IMR-90 (cell line): ENCODE measurements at regions not wholly inside any gene's neighbourhood (a gene's known extent, or its start where the extent isn't known, plus 50 kb on each side); places are given as distances from the start of the nearest gene placed in this dataset.

ENCODE experiments used
- ATAC-seq: fragments of 200-7000 bp; cut with Tn5 transposase; 2 replicates; pipeline ENCODE4 v1.9.1; 2020; ENCODE audit warnings: low read depth, mild to moderate bottlenecking, moderate library complexity
- BruUV-seq: library from RNA; stranded (reverse); fragments of 400-500 nt; replicated peaks from 2 replicates; lab custom pipeline; 2021; lab: Mats Ljungman, UMichigan
- CTCF ChIA-PET: fragments of 300-600 bp; formaldehyde crosslinking; extraction: SDS; loops from one replicate; lab custom pipeline; 2021; ENCODE audit warnings: antibody characterized with exemption; lab: Yijun Ruan, JAX
- POLR2A ChIA-PET: fragments of 300-600 bp; sonication (Branson Sonifier 250); formaldehyde crosslinking; loops from one replicate; lab custom pipeline; 2022; ENCODE audit warnings: antibody characterized with exemption; ENCODE audit not compliant: unreplicated experiment; lab: Charles Lee
- DNase-seq: peaks from one replicate; pipeline ENCODE4 v3.0.0; 2013
- H2AFZ ChIP-seq: replicated peaks from 2 replicates; pipeline ENCODE3; 2013; ENCODE audit warnings: low read length, mild to moderate bottlenecking; ENCODE audit not compliant: poor library complexity
- H2AK5ac ChIP-seq: 2 replicates; pipeline ENCODE4 v1.6.1; 2013; ENCODE audit warnings: low read depth, low read length, inconsistent platforms
- H2AK9ac ChIP-seq: replicated peaks from 2 replicates; pipeline ENCODE3; 2013; ENCODE audit warnings: mild to moderate bottlenecking, low read depth, low read length, moderate library complexity; ENCODE audit not compliant: poor library complexity
- H2BK120ac ChIP-seq: 2 replicates; pipeline ENCODE4 v1.6.1; 2013; ENCODE audit warnings: low read depth, low read length, inconsistent platforms
- H2BK15ac ChIP-seq: 3 replicates; pipeline ENCODE4 v1.6.1; 2013; ENCODE audit warnings: low read depth, low read length, inconsistent platforms
- H2BK20ac ChIP-seq: 2 replicates; pipeline ENCODE4 v1.6.1; 2013; ENCODE audit warnings: low read depth, mild to moderate bottlenecking, inconsistent platforms, low read length, moderate library complexity
- H2BK5ac ChIP-seq: 2 replicates; pipeline ENCODE4 v1.6.1; 2013; ENCODE audit warnings: mild to moderate bottlenecking, low read depth, low read length, inconsistent platforms; ENCODE audit not compliant: poor library complexity, severe bottlenecking
- H3K14ac ChIP-seq: replicated peaks from 2 replicates; pipeline ENCODE4 v1.6.1; 2013; ENCODE audit warnings: low read depth, low read length, inconsistent platforms
- H3K18ac ChIP-seq: 2 replicates; pipeline ENCODE4 v1.6.1; 2013; ENCODE audit warnings: low read depth, low read length, control low read depth
- H3K23ac ChIP-seq: 2 replicates; pipeline ENCODE4 v1.6.1; 2013; ENCODE audit warnings: low read depth, low read length, inconsistent platforms
- H3K27ac ChIP-seq: 2 replicates; pipeline ENCODE4 v1.5.1; 2013; ENCODE audit warnings: mild to moderate bottlenecking, control low read depth, low read length; ENCODE audit not compliant: insufficient read depth
- H3K27me3 ChIP-seq: 2 replicates; pipeline ENCODE4 v1.6.1; 2013; ENCODE audit warnings: low read length; ENCODE audit not compliant: control insufficient read depth, insufficient read depth
- H3K36me3 ChIP-seq: 2 replicates; pipeline ENCODE4 v1.6.1; 2013; ENCODE audit warnings: low read length, mixed read lengths; ENCODE audit not compliant: control insufficient read depth, insufficient read depth
- H3K4ac ChIP-seq: 2 replicates; pipeline ENCODE4 v1.6.1; 2013; ENCODE audit warnings: low read depth, low read length, inconsistent platforms
- H3K4me1 ChIP-seq: 2 replicates; pipeline ENCODE4 v1.6.1; 2013; ENCODE audit warnings: low read length, mixed read lengths; ENCODE audit not compliant: control insufficient read depth, insufficient read depth
- H3K4me2 ChIP-seq: 2 replicates; pipeline ENCODE4 v1.6.1; 2013; ENCODE audit warnings: low read depth, mild to moderate bottlenecking, control low read depth, low read length, moderate library complexity
- H3K4me3 ChIP-seq: 2 replicates; pipeline ENCODE4 v1.5.1; 2013; ENCODE audit warnings: low read depth, mild to moderate bottlenecking, control low read depth, low read length, moderate library complexity; ENCODE audit not compliant: insufficient read depth
- H3K56ac ChIP-seq: 2 replicates; pipeline ENCODE4 v1.6.1; 2013; ENCODE audit warnings: low read length, inconsistent platforms; ENCODE audit not compliant: insufficient read depth; ENCODE audit errors: extremely low read depth
- H3K79me1 ChIP-seq, 2 experiments: 2 replicates each; pipeline ENCODE4 v1.6.1; 2013; ENCODE audit warnings: low read length in 2 of 2, inconsistent platforms in 1 of 2, low read depth in 1 of 2
- H3K9ac ChIP-seq: 2 replicates; pipeline ENCODE4 v1.6.1; 2013; ENCODE audit warnings: low read depth, low read length, control low read depth
- H3K9me1 ChIP-seq: 2 replicates; pipeline ENCODE4 v1.6.1; 2013; ENCODE audit warnings: low read length, inconsistent platforms; ENCODE audit not compliant: insufficient read depth
- H3K9me3 ChIP-seq: 2 replicates; pipeline ENCODE4 v1.6.1; 2013; ENCODE audit warnings: low read length; ENCODE audit not compliant: control insufficient read depth, insufficient read depth
- H4K20me1 ChIP-seq: 2 replicates; pipeline ENCODE4 v1.6.1; 2013; ENCODE audit warnings: low read length, inconsistent platforms; ENCODE audit not compliant: insufficient read depth
- H4K5ac ChIP-seq: 2 replicates; pipeline ENCODE4 v1.6.1; 2013; ENCODE audit warnings: mild to moderate bottlenecking, low read depth, low read length, control low read depth
- H4K8ac ChIP-seq, 2 experiments: 2 replicates each; pipeline ENCODE4 v1.6.1; 2013; ENCODE audit warnings: low read depth in 2 of 2, low read length in 2 of 2, control low read depth in 1 of 2, inconsistent platforms in 1 of 2
- H4K91ac ChIP-seq: 2 replicates; pipeline ENCODE4 v1.6.1; 2013; ENCODE audit warnings: low read depth, low read length, inconsistent platforms; ENCODE audit not compliant: insufficient read depth
- BHLHE40 ChIP-seq: fragments of 150-350 bp; IDR thresholded peaks from 2 replicates; pipeline ENCODE4 v1.6.1; 2016; ENCODE audit warnings: mild to moderate bottlenecking, low read depth, low read length
- CEBPB ChIP-seq: IDR thresholded peaks from 2 replicates; pipeline ENCODE4 v1.6.1; 2012; ENCODE audit warnings: low read depth, low read length, improper control_type of control experiment
- RAD21 ChIP-seq: IDR thresholded peaks from 2 replicates; pipeline ENCODE4 v1.6.1; 2012; ENCODE audit warnings: low read length, improper control_type of control experiment
- RFX5 ChIP-seq: IDR thresholded peaks from 2 replicates; pipeline ENCODE4 v1.8.0; 2012; ENCODE audit warnings: low read depth, mild to moderate bottlenecking, low read length, moderate library complexity
- USF2 ChIP-seq: fragments of 150-350 bp; IDR thresholded peaks from 2 replicates; pipeline ENCODE4 v1.6.1; 2017; ENCODE audit warnings: mild to moderate bottlenecking, antibody characterized with exemption, low read length, low read depth
- WGBS, 2 experiments: methylation state at CpG; one replicate each; pipeline versions ENCODE4 v1.1.5 to v1.1.7; 2013; ENCODE audit warnings: missing lambda C conversion rate in 2 of 2; ENCODE audit not compliant: insufficient read length in 1 of 2; ENCODE audit errors: extremely low coverage in 2 of 2; 5-methylcytosine and 5-hydroxymethylcytosine counted together
- dilution Hi-C: fragments of 300-500 bp; cut with HindIII; formaldehyde crosslinking; loops from one replicate; pipeline ENCODE4 v1.14.3; 2018; ENCODE audit warnings: low sequenced_read_pairs; ENCODE audit not compliant: unreplicated experiment
- in situ Hi-C: fragments of 300-500 bp; cut with MboI; formaldehyde crosslinking; loops from 3 replicates; pipeline ENCODE4 v1.14.3; 2019; ENCODE audit warnings: low sequenced_read_pairs, inconsistent platforms, mixed read lengths
- intact Hi-C: fragments of 100-400 bp; cut with micrococcal nuclease; formaldehyde crosslinking; loops from 2 replicates; pipeline ENCODE4 v1.10.0; 2022

DNA sequence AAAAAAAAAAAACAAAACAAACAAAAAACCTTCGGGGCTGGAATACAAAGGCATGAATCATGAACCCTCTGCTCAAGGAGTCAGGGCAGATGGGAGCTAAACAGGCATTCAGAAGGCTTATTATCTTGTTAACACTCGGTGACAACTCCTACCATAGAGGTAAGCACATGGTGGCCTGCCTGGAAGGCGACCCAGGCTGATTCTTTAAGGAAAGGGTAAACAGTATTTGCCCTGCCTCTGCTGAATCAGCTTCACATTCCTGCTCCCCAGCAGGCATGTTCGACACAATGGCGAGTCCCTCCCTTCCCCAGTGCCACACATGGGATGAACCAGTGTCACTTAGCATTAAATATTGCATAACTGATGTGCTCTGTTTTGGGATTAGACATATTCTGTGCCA lies 191.9 kb downstream of the ARL4C start:
- no peak for TF ChIP-seq USF2
- 0 out of 2 replicates have a peak, but pooled peaks have one; percentile 17 for TF ChIP-seq CEBPB
- TF ChIP-seq RAD21 = no peak
- no peak for TF ChIP-seq RFX5
- no peak for TF ChIP-seq BHLHE40
- in situ Hi-C loops = no loop called here
- H3K4me2 ChIP-seq = no peak overlapping the region; the same call in 1 of the 2 replicates
- H2AFZ ChIP-seq = peak overlapping the region; percentile 83
- no peaks in the 10 kb centered on the region for H3K36me3 ChIP-seq
- no CpG with 5 or more reads among the region's 5 CpGs for WGBS, 2 experiments
- peak overlapping the region; percentile 38; the same call in 1 of the 2 replicates for H3K14ac ChIP-seq
- POLR2A ChIA-PET = no interaction called here
- no peak overlapping the region; the same call in 1 of the 2 replicates for H3K23ac ChIP-seq
- H3K4ac ChIP-seq = peak overlapping the region; percentile 26; the same call in 1 of the 2 replicates
- DNase-seq (peak; percentile 43), ATAC-seq (peak; percentile 25)
- no peak overlapping the region for H2BK15ac ChIP-seq
- CTCF ChIA-PET = interaction anchor here (0.6 to 1.0 kb wide), 3 partner anchors 16 to 169 kb away, joined by 3 to 4 read pairs (median 4); no protein-coding TSS in a partner anchor
- H2BK120ac ChIP-seq = peak overlapping the region; percentile 60; the same call in 1 of the 2 replicates
- 0 out of 4 replicates have a peak overlapping the region, but pooled peaks of 1 of the 2 experiments have one; percentile 30 for H4K8ac ChIP-seq
- no peak overlapping the region for H2BK5ac ChIP-seq
- H4K5ac ChIP-seq = no peak overlapping the region
- H3K9me3 ChIP-seq = peaks cover 3% of the 10 kb centered on the region; the same call in 1 of the 2 replicates
- H3K56ac ChIP-seq = no peak overlapping the region
- peak overlapping the region; percentile 30 for H2AK9ac ChIP-seq
- no peak overlapping the region for H3K18ac ChIP-seq
- H3K27me3 ChIP-seq = no peaks in the 10 kb centered on the region
- dilution Hi-C loops = no loop called here
- no peak overlapping the region for H3K27ac ChIP-seq
- H3K79me1 ChIP-seq = no peaks in the 10 kb centered on the region
- H3K4me1 ChIP-seq = peaks cover 11% of the 10 kb centered on the region
- H3K9ac ChIP-seq = no peak overlapping the region
- no TSS peak for BruUV-seq
- no peaks in the 10 kb centered on the region for H4K20me1 ChIP-seq
- H4K91ac ChIP-seq = no peak overlapping the region
- H3K9me1 ChIP-seq = peaks cover 13% of the 10 kb centered on the region
- no peak overlapping the region for H3K4me3 ChIP-seq
- peak overlapping the region; percentile 60; the same call in 1 of the 2 replicates for H2BK20ac ChIP-seq
- intact Hi-C loops = no loop called here
- H2AK5ac ChIP-seq = peak overlapping the region; percentile 54; the same call in 1 of the 2 replicates
